Osteoblast (primary cell): ENCODE measurements at regions not wholly inside any gene's neighbourhood (a gene's known extent, or its start where the extent isn't known, plus 50 kb on each side); places are given as distances from the start of the nearest gene placed in this dataset.

ENCODE experiments used
- DNase-seq: peaks from one replicate; pipeline ENCODE4 v3.0.0; 2011; ENCODE audit warnings: low spot score, mixed read lengths; ENCODE audit not compliant: insufficient read length; ENCODE audit errors: missing footprints
- H2AFZ ChIP-seq: 2 replicates; pipeline ENCODE4 v1.6.0; 2011; ENCODE audit warnings: mild to moderate bottlenecking, low read length
- H3K27ac ChIP-seq: 2 replicates; pipeline ENCODE4 v1.5.1; 2011; ENCODE audit warnings: mild to moderate bottlenecking, low read depth, low read length, moderate library complexity
- H3K27me3 ChIP-seq: 2 replicates; pipeline ENCODE4 v1.6.0; 2012; ENCODE audit warnings: mild to moderate bottlenecking, control low read depth, inconsistent platforms, low read length, moderate library complexity; ENCODE audit not compliant: insufficient read depth
- H3K36me3 ChIP-seq: 2 replicates; pipeline ENCODE4 v1.5.1; 2011; ENCODE audit warnings: mild to moderate bottlenecking, low read length, control low read depth, moderate library complexity; ENCODE audit not compliant: insufficient read depth
- H3K4me1 ChIP-seq: 2 replicates; pipeline ENCODE4 v1.5.1; 2011; ENCODE audit warnings: mild to moderate bottlenecking, low read length, control low read depth, moderate library complexity; ENCODE audit not compliant: insufficient read depth
- H3K4me2 ChIP-seq: 2 replicates; pipeline ENCODE4 v1.6.0; 2011; ENCODE audit warnings: mild to moderate bottlenecking, low read length; ENCODE audit not compliant: insufficient read depth
- H3K4me3 ChIP-seq: fragments of 200-600 bp; sonication (generic); 3 replicates; pipeline ENCODE4 v1.5.1; 2012; ENCODE audit warnings: mild to moderate bottlenecking, low read length, inconsistent platforms; ENCODE audit not compliant: insufficient read depth
- H3K79me2 ChIP-seq: 2 replicates; pipeline ENCODE4 v1.6.0; 2012; ENCODE audit warnings: mild to moderate bottlenecking, low read length, control low read depth, inconsistent platforms; ENCODE audit not compliant: insufficient read depth
- H3K9me3 ChIP-seq: 2 replicates; pipeline ENCODE4 v1.5.1; 2011; ENCODE audit warnings: low read depth, low read length, control low read depth
- H4K20me1 ChIP-seq: 2 replicates; pipeline ENCODE4 v1.6.0; 2012; ENCODE audit warnings: mild to moderate bottlenecking, low read length, control low read depth; ENCODE audit not compliant: insufficient read depth
- TF ChIP-seq, protein P1 (sequence below): IDR thresholded peaks from 2 replicates; pipeline ENCODE4 v1.5.1; 2011; ENCODE audit warnings: mild to moderate bottlenecking, low read depth, low read length, moderate library complexity; ENCODE audit errors: extremely low read depth

DNA sequence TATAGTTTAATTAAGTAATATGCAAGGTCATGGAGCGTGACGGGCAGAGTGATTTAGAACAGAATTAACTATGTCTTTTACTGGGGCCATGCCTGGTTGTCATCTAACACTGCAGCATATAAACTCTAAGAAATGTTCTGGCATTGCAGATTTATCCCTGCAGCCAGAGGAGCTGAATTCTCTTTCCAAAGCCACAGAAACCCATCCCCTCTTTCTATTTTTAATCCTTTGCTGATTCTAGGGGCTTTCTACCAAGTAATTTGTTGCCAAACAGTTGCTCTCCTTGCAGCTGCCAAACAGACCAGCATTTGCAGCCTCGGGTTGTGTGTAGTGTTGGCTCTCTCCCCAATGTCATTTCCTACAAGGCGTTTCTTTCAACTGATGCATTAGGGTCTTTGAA lies 243.2 kb upstream of the MON1B start:
- Histone ChIP-seq H3K4me2 (no peak overlapping the region), H2AFZ (no peak overlapping the region), H3K79me2 (no peaks in the 10 kb centered on the region), H3K9me3 (no peaks in the 10 kb centered on the region), H3K36me3 (no peaks in the 10 kb centered on the region), H4K20me1 (no peaks in the 10 kb centered on the region), H3K4me1 (peaks cover 6% of the 10 kb centered on the region), H3K4me3 (no peak overlapping the region), H3K27ac (no peak overlapping the region), H3K27me3 (no peaks in the 10 kb centered on the region)
- TF ChIP-seq, protein P1, sequence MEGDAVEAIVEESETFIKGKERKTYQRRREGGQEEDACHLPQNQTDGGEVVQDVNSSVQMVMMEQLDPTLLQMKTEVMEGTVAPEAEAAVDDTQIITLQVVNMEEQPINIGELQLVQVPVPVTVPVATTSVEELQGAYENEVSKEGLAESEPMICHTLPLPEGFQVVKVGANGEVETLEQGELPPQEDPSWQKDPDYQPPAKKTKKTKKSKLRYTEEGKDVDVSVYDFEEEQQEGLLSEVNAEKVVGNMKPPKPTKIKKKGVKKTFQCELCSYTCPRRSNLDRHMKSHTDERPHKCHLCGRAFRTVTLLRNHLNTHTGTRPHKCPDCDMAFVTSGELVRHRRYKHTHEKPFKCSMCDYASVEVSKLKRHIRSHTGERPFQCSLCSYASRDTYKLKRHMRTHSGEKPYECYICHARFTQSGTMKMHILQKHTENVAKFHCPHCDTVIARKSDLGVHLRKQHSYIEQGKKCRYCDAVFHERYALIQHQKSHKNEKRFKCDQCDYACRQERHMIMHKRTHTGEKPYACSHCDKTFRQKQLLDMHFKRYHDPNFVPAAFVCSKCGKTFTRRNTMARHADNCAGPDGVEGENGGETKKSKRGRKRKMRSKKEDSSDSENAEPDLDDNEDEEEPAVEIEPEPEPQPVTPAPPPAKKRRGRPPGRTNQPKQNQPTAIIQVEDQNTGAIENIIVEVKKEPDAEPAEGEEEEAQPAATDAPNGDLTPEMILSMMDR = no peak
- no peak for DNase-seq

DNA sequence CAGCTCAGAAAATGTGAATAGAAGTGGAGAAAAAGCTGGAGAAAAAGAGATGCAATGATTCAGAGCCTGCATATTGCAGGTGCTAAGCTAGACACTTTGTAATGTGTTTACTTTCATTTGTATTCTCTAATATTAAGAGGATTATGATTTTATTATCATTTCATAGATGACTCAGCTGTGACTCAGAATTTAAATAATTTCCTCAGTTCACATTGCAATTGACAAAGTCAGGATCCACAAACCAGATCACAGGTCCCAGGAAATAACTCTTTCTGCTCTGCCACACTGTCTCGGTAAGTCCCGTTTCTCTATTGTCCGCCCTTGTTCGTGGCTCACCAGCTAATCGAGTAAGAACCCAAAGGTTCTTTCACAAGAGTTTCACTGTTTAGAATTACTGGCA lies 235.4 kb upstream of the MON1B start:
- Histone ChIP-seq H3K36me3 (no peaks in the 10 kb centered on the region), H3K79me2 (no peaks in the 10 kb centered on the region), H3K27me3 (no peaks in the 10 kb centered on the region), H3K4me1 (no peaks in the 10 kb centered on the region), H3K4me2 (peak overlapping the region; percentile 6), H2AFZ (no peak overlapping the region), H3K4me3 (no peak overlapping the region), H3K9me3 (no peaks in the 10 kb centered on the region), H4K20me1 (no peaks in the 10 kb centered on the region), H3K27ac (no peak overlapping the region)
- TF ChIP-seq, protein P1 = no peak
- no peak for DNase-seq

DNA sequence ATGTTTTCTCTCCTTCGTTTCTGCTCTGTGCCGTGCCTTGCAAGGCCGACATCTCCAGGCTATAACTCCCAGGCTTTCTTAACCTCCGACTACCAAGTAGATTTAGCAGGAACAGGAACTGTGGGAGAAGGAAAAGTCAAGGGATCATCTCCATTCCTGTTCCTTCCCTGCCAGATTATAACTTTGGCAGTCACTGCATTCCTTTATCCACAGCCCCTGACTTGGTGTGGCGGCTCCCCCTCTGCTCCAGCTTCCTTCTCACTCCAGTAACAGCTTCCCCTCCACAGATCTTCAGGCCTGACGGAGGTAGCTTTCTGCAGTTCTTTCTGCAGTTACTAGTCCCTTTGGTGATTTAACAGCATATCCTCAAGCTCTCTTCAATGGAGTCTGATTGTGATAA lies 234.6 kb upstream of the MON1B start:
- Histone ChIP-seq H4K20me1 (no peaks in the 10 kb centered on the region), H3K4me3 (no peak overlapping the region), H3K4me2 (no peak overlapping the region), H3K9me3 (no peaks in the 10 kb centered on the region), H3K27ac (no peak overlapping the region), H3K4me1 (no peaks in the 10 kb centered on the region), H3K27me3 (no peaks in the 10 kb centered on the region), H3K79me2 (no peaks in the 10 kb centered on the region), H3K36me3 (no peaks in the 10 kb centered on the region), H2AFZ (no peak overlapping the region)
- no peak for DNase-seq
- TF ChIP-seq, protein P1 = no peak

DNA sequence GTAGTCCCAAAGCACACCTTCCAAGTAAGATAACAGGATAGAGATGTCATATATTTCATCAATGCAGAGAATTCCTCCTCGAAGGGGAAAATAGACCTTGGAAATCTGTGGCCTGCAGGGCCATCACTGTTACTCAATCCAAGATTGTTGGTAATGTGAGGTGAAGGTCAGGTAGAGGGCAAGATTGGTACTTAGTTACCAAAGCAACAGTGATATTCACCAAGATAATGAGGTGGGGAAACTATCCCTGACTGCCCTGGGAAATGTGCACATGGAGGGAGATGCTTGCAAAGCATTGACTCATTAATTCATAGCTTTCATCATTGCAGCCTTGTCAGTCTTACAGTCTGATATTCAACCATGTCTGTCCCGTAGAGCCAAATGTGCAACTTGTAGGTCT lies 234.1 kb upstream of the MON1B start:
- Histone ChIP-seq H3K4me2 (no peak overlapping the region), H4K20me1 (no peaks in the 10 kb centered on the region), H3K9me3 (no peaks in the 10 kb centered on the region), H3K27me3 (no peaks in the 10 kb centered on the region), H3K4me3 (no peak overlapping the region), H3K36me3 (no peaks in the 10 kb centered on the region), H3K4me1 (no peaks in the 10 kb centered on the region), H3K79me2 (no peaks in the 10 kb centered on the region), H2AFZ (no peak overlapping the region), H3K27ac (no peak overlapping the region)
- no peak for DNase-seq
- TF ChIP-seq, protein P1 = no peak
